HG02943 (cell line): ENCODE measurements at regions not wholly inside any gene's neighbourhood (a gene's known extent, or its start where the extent isn't known, plus 50 kb on each side); places are given as distances from the start of the nearest gene placed in this dataset.

Experiments used
- ATAC-seq: cut with Tn5 transposase; IDR thresholded peaks from one replicate; pipeline ENCODE4 v1.9.1; 2021; ENCODE audit warnings: mild to moderate bottlenecking, low read depth, moderate library complexity; ENCODE audit not compliant: unreplicated experiment

DNA sequence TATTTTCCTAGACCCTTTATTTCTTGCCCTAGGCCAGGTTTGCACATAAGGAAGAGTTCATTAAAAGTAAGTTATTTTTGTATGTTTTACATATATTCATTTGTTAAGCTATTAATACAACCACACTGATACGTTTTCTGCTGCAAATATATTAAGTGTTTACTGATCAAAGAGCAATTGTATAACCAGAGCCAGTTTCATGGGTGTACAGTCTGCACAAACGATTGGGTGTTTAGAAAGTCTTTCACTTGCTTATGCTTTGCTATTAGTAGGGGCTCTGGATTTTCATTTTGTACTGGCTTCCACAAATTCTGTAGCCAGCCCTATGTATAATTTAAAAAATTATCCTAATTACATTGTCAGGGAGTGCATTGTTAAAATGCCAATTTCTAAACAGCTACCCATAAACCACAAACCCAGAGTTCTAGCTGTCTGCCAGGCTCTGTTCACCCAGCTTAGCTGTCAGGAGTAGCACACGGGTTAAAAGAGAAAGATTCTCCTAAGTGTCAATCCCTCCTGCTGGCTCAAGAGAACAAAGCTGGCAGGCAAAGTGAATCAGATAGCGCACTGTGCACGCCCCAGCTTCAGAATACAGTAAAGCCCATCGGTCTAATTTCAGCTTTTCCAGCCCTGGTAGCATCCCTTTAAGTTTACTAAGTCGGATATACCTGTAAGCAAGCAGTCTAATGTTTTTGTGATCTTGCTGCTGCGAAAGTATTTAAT, 151.0 kb upstream of the LMO3 start:
- ATAC-seq = no peak

DNA sequence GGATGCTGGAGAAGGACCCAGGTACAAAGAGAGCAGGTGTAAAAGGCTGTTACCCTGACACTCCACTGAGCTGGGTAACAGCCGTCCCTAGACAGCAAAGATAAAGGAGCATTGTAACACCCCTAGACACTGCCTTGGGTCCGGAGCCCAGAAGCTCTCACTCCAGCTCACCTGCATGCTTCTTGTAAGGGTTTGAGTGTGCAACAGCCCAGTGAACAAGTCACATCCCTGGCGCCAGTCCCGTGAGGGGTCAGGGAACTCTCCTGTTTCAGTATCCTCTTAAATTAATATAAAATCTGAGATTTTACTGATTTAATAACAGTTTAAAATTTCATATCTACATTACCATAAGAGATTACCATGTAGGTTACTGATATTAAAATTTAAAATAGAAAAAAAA, 124.8 kb upstream of the LMO3 start:
- no peak for ATAC-seq

DNA sequence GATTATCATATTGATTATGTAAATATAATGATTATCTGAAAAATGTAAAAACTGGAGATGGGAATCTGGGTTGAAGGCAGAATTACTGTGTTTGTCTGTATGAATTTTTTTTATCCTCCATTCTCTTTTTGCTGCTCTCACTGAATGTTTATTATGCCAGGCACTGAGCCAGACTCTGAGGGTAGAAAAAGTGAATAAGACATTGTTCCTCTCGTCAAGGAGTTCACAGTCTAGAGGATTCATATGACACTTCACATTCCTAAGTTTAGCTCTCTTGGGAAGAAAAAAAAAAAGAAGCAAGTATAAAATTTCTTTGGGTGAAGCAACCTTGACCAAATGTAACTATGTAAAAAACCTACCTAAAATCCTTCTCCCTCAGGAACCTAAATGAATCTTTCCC, 120.9 kb upstream of the LMO3 start:
- ATAC-seq = no peak

DNA sequence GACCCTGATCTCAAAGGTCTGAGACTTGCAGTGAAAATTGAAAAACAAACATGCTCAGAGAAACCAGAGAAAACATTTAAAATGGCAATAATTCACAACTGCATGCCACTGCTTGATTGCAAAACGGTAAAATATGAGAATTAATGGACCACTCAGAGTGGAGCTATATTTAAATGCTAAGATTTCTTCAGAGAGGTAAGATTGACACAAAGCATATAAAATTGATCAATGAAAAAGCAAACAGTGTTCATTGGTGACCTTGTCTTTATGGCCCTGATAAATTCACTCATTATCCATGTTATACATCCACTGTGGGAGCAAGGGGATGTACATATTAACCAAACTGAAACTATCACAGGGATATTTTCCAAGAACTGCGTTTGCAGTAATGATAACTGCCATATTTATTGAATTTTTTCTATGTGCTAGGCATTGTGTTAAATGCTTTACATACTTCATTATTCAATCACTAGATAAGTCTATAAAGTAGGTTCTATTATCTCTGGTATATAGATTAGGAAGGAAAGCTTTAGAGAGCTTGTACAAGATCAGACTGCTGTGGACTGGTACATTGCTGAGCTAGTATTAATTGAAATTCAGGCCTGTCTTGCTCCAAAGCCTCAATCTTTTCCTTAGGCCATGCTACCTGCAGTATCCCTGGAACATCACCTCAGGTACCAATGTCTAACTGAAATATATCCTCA, 113.9 kb upstream of the LMO3 start:
- no peak for ATAC-seq

DNA sequence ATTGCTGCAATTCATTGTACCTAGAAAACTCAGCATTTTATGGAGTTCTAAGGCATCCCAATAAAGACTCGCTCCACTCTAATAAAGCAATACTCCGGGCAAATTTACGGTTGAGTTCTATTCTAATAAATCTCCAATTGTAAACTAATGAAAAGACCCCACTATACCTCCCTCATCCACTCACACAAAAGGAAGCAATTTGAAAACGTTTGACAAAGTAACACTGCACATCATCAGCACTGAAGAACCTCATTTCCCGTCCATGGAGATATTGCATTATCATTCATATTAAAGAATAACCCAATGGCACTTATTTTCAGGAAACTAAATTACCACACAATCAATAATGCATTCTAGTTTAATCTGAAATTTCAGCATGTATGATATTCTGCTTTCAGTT, 111.0 kb upstream of the LMO3 start:
- no peak for ATAC-seq

DNA sequence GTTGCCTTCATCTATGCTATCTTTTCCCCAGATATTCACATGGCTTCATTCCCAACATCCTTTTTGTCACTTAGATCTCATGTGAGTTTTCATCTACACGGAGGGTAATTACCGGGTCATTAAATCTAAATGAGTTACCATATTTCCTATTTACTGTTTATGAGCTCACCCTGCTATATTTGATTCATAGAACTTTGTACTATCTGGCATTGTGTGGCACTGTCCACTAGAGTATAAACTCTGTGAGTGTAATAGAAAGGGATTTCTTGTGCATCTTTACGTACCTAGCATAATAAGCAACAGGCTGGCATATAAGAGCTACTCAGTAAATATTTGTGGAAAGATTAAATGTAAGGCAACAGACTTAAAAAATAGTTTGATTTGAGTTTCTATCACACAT, 86.1 kb upstream of the LMO3 start:
- ATAC-seq = no peak

DNA sequence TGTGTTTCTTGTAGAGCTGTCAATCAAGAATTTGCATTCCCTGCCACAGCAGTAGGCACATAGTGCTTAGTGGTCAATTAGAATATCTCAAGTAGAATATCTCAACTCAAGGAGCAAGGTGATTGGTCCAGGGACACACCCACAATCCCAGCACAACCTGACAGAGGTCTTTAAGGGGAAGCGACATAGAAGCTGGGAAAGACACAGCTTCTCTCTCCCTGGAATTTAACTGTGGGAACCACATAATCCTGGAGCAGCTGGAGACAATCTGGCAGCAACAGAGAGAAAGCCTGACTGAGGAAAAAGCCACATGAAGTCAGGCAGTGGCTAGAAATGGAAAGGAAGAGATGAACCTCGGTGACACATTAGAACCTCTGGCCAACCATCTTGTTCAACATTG, 85.7 kb upstream of the LMO3 start:
- ATAC-seq = no peak

DNA sequence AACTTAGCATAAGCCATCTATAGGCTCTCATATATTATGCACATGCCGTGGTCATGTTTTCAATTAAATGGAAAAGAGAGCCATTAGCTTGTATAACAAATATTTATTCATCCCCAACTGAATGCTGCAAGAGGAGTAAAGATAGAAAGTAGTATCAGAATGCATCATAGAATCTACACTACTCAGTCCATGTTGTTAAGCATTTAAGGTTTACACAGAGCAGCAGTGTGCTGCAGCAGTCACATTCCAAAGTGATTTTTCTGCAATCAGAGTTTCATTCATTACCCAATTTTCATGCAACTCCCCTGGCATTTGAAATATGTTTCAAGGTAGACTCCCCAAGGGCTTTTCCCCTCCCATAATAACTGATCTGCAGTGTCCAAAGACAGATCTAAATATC, 82.2 kb upstream of the LMO3 start:
- ATAC-seq = no peak

DNA sequence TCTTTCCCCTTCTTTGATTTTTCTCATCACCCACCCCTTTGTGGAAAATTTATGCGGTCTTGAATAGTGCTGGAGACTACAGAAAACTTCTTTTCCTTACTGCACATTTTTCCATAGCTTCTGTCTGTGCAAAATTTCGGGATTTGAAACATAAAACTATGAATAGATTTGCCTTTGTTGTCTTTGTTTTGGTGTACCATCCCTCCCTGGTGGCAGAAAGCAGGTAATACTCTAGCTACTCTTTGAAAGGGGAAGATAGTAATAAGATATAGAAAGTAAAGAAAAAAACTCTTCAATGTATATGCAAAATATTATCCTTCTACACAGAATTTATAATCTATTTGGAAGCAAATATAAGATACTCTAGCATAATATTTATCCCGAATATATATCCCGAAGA, 79.1 kb upstream of the LMO3 start:
- no peak for ATAC-seq

DNA sequence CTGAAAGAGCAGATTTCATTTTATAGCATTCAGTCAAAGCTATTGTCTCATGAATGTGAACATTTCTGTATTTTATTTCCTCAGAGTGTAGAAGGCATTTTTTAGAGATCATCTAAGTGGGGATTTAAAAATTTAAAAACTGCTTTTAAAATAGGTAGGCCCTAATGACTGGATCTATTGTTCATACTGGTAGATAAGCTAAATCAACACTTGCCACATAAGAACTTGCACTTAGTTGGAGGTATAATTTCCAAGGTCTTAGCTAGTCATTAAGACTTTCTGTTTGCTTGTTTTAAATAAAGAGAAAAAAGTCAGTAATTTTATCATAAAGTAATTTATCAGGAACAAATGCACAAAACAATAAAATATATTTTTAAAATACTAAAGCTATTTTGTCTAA, 75.2 kb upstream of the LMO3 start:
- no peak for ATAC-seq

DNA sequence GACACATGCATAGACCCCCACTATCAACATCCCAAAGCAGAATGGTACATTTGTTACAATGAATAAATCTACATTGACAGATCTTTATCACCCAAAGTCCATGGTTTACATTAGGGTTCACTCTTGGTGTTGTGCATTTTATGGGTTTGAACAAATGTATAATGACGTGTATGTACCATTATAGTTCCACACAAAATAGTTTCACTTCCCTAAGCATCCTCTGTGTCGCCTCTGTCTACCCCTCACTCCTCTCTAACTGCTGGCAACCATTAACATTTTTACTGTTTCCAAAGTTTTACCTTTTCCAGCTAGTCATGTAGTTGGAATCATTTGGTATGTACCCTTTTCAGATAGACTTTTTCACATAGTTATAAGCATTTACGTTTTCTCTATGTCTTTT, 69.5 kb upstream of the LMO3 start:
- no peak for ATAC-seq

DNA sequence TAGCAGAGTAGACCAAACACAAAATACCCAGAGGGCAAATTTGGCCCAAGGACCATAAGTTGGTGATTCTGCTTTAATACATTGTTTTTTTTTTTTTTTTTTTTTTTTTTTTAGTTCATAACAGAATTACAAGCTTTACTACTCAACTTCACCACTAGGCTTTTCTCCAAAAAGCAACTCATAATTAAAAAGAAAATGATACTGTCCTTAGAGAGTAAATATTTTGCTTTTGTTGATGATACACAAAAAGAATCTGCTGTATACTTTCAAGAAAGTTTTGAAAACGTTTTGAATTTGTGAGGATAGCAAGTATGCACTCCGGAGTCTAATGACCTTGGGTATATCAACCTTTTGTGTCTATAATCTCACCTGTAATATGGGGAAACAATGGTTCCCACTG, 68.9 kb upstream of the LMO3 start:
- ATAC-seq = no peak

DNA sequence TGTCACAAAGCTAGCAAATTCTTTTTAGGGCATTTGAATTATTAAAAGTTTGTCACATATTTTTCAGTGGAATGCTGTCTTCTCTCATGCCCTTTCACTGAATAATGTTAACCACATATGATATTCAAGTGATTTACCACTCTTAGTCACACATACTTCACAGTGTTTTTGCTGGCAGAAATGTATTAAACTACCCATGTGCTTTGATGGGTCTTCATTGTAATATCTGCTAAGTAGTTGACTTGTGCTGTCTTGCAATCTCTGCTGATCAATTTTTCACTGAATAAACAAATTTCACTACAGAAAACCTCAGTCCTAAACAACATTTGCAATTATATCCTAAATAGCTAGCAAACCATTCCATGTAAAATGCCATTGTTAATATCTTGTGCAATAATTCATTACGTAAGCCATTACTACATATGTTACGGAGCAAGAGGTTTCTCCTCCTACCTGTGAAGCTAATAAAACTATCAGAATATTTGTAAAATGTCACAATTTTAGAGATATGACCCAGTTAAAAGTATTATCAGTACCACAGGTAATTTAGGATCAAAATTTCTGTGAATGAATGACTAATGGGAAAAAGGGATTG, 64.6 kb upstream of the LMO3 start:
- ATAC-seq = no peak

DNA sequence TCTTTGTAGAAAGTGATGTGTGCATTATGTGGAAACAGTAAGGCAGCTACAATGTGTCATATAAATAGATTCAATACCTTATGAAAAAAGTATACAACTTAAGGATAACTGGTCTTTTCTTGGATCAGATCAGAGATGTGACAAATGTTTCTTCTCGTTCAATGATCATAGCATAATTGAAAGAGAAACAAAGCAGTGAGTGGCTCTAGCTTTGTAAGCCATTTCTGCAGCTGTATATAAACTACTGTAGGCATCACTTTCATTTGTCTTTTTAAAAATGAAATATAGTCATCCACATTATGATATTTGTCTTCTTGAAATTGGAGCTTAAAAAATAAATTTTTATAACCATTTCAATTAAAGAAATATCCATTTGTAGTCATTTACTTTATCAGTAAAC, 63.8 kb upstream of the LMO3 start:
- ATAC-seq = no peak

DNA sequence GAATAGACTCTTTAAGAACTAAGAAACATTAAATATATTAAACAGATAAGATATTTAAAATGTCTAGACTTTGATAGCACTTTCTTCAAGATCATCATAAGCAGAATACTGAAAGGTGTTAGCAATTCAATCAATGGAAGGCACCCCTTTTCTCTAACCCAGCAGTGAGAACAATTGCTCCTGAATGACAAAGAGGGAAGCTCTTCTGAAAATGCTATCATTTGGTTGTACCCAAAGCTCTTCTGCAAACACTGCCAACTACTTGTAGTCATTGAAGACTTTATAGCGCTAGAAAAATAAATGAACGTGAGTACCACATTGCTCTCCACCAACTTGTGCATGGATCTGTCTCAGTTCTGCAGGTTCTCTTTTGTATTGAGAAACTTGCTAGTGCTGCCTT, 62.2 kb upstream of the LMO3 start:
- ATAC-seq = no peak

DNA sequence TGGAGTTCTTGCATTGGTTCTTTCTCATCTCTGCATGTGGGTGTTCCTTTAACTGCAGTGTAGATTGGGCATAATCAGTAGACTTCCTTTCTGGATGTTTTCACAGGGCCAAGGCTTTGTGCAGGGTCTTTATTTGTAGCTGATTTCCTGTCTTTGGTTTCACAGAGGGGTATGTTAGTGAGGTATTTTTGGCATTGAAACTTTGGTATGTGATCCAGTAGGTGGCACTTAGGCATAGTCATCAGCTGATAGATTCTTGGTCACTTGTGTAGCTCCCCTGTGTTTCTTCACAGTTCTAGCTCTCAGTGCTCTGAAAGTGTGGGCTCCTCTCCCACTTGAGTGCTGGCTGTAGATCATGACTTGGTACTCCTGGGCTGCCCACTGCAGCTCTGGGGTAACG, 52.7 kb upstream of the LMO3 start:
- ATAC-seq = no peak
